Mucosa of descending colon (tissue), 3 donors: ENCODE measurements at regions not wholly inside any gene's neighbourhood (a gene's known extent, or its start where the extent isn't known, plus 50 kb on each side); places are given as distances from the start of the nearest gene placed in this dataset.
"Not testable (repeated sequence)": the region's sequence is repeated elsewhere in the genome, so short reads cannot be mapped to it uniquely, and the experiment has no call there.

Source experiments
- ATAC-seq: fragments of 200-7000 bp; cut with Tn5 transposase; one replicate; pipeline ENCODE4 v1.9.1; 2020; ENCODE audit warnings: mild to moderate bottlenecking, moderate library complexity
- DNase-seq, 3 donors: peaks; one replicate each; pipeline ENCODE4 v3.0.0-alpha.2; 2020
- H3K36me3 ChIP-seq: fragments of 200-600 bp; one replicate; pipeline ENCODE4 v1.8.0; 2021; ENCODE audit warnings: low read depth, mild to moderate bottlenecking
- H3K4me1 ChIP-seq: fragments of 200-600 bp; one replicate; pipeline ENCODE4 v1.8.0; 2021; ENCODE audit warnings: low read depth, mild to moderate bottlenecking
- H3K4me3 ChIP-seq: fragments of 200-600 bp; one replicate; pipeline ENCODE4 v1.8.0; 2021; ENCODE audit warnings: mild to moderate bottlenecking
- H3K9me3 ChIP-seq: fragments of 200-600 bp; one replicate; pipeline ENCODE4 v1.8.0; 2021; ENCODE audit warnings: mild to moderate bottlenecking
- intact Hi-C, 2 donors: fragments of 100-400 bp; cut with DNase I in 1 of 2; cut with micrococcal nuclease in 1 of 2; formaldehyde crosslinking; loops; one replicate each; pipeline versions ENCODE4 v1.11.0 to v1.11.1; 2022; cut with DNase I, micrococcal nuclease
- TF ChIP-seq, protein P1 (sequence below): fragments of 200-600 bp; IDR thresholded peaks from one replicate; pipeline ENCODE4 v1.8.0; 2022; ENCODE audit warnings: antibody characterized with exemption, mild to moderate bottlenecking
- donor health status: DM: no; HTN: no; CAD: no; lungs with moderate emphysema.
- donor health status: DM: no; HTN: no; CAD: no.
- donor health status: DM: no; HTN: yes; CAD: no.

DNA sequence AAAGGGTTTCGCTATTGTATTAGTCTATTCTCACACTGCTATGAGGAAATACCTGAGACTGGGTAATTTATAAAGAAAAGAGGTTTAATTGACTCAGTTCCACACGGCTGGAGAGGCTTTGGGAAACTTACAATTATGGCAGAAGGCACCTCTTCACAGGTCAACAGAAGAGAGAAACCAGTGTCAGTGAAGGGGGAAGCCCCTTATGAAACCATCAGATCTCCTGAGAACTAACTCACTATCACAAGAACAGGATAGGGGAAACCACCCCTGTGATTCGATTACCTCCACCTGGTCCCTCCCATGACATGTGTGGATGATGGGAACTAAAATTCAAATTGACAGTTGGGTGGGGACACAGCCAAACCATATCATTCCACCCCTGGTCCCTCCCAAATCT lies 589.5 kb downstream of the CENPC start:
- intact Hi-C loops, result no loop called here
- no peaks in the 10 kb centered on the region for H3K9me3 ChIP-seq
- TF ChIP-seq, protein P1, sequence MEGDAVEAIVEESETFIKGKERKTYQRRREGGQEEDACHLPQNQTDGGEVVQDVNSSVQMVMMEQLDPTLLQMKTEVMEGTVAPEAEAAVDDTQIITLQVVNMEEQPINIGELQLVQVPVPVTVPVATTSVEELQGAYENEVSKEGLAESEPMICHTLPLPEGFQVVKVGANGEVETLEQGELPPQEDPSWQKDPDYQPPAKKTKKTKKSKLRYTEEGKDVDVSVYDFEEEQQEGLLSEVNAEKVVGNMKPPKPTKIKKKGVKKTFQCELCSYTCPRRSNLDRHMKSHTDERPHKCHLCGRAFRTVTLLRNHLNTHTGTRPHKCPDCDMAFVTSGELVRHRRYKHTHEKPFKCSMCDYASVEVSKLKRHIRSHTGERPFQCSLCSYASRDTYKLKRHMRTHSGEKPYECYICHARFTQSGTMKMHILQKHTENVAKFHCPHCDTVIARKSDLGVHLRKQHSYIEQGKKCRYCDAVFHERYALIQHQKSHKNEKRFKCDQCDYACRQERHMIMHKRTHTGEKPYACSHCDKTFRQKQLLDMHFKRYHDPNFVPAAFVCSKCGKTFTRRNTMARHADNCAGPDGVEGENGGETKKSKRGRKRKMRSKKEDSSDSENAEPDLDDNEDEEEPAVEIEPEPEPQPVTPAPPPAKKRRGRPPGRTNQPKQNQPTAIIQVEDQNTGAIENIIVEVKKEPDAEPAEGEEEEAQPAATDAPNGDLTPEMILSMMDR, result no peak
- no peaks in the 10 kb centered on the region for H3K36me3 ChIP-seq
- H3K4me1 ChIP-seq, result no peaks in the 10 kb centered on the region
- DNase-seq (no peak), ATAC-seq (no peak)
- H3K4me3 ChIP-seq, result no peak overlapping the region

GRCh38 chr4:66949419-66949818 lies 595.9 kb downstream of the CENPC start:
- no peak for ATAC-seq
- TF ChIP-seq, protein P1, result no peak

GRCh38 chr4:66946761-66947160 lies 598.5 kb downstream of the CENPC start:
- intact Hi-C loops, result no loop called here
- ATAC-seq, result no peak
- H3K9me3 ChIP-seq, result no peaks in the 10 kb centered on the region
- DNase-seq, result no peak
- no peaks in the 10 kb centered on the region for H3K4me1 ChIP-seq
- TF ChIP-seq, protein P1, result no peak
- H3K36me3 ChIP-seq, result no peaks in the 10 kb centered on the region
- H3K4me3 ChIP-seq, result no peak overlapping the region

More at GRCh38 chr4:66949419-66949818, 595.9 kb downstream of the CENPC start:
- Histone ChIP-seq H3K9me3 (no peaks in the 10 kb centered on the region), H3K36me3 (no peaks in the 10 kb centered on the region), H3K4me1 (no peaks in the 10 kb centered on the region), H3K4me3 (no peak overlapping the region)
- intact Hi-C loops, result no loop called here
- DNase-seq, result no peak

- H3K9me3 ChIP-seq, result no peaks in the 10 kb centered on the region
- no peak overlapping the region for H3K4me3 ChIP-seq
- TF ChIP-seq, protein P1, result no peak
- no peaks in the 10 kb centered on the region for H3K4me1 ChIP-seq
- no peaks in the 10 kb centered on the region for H3K36me3 ChIP-seq
- no peak for DNase-seq
- intact Hi-C loops, result no loop called here
- ATAC-seq, result peak; percentile 35
Measured at GRCh38 chr4:66943112-66943511, 602.2 kb downstream of the CENPC start.

DNA sequence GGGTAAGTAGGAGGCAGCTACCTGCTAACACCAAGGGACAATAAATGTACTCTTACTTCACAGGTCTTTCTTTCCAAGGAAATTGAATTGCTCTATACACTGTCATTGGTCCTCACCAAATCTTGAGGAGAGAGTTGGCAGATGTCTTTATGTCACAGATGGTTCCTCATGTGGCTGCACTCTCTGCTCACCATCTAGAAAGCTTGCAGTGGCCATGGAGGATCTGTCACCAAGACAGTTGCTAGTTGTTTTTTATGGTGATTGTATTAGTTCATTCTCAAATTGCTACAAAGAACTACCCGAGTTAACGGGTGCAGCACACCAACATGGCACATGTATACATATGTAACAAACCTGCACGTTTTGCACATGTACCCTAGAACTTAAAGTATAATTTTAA lies 613.3 kb downstream of the CENPC start:
- ATAC-seq, H3K9me3 ChIP-seq, H3K4me3 ChIP-seq: not testable (repeated sequence)

GRCh38 chr4:66930206-66930605 lies 615.1 kb downstream of the CENPC start:
- Histone ChIP-seq H3K9me3 (no peaks in the 10 kb centered on the region), H3K4me3 (no peak overlapping the region), H3K4me1 (no peaks in the 10 kb centered on the region), H3K36me3 (no peaks in the 10 kb centered on the region)
- DNase-seq (no peak), ATAC-seq (no peak)
- TF ChIP-seq, protein P1, result no peak
- intact Hi-C loops, result no loop called here

More for the DNA sequence above, 613.3 kb downstream of the CENPC start:
- H3K36me3 ChIP-seq, DNase-seq, H3K4me1 ChIP-seq, intact Hi-C loops: not testable (repeated sequence)
